Keratinocyte (primary cell): ENCODE measurements at regions not wholly inside any gene's neighbourhood (a gene's known extent, or its start where the extent isn't known, plus 50 kb on each side); places are given as distances from the start of the nearest gene placed in this dataset.

Experiments
- EZH2 ChIP-seq: IDR thresholded peaks from one replicate; pipeline ENCODE4 v1.6.1; 2012; ENCODE audit warnings: inconsistent platforms, mild to moderate bottlenecking, low read length, moderate library complexity
- TF ChIP-seq, protein P1 (sequence below), 3 experiments: IDR thresholded peaks in 1 of 3; conservative IDR thresholded peaks in 1 of 3; optimal IDR thresholded peaks in 1 of 3; 2 replicates in 2 of 3; 3 replicates in 1 of 3; pipeline versions ENCODE3 to v1.5.1; 2011; ENCODE audit warnings: low read length in 3 of 3, mild to moderate bottlenecking in 3 of 3, moderate library complexity in 2 of 3, control low read depth in 1 of 3, inconsistent platforms in 1 of 3; ENCODE audit not compliant: insufficient read depth in 2 of 3; ENCODE audit errors: extremely low read depth in 1 of 3

DNA sequence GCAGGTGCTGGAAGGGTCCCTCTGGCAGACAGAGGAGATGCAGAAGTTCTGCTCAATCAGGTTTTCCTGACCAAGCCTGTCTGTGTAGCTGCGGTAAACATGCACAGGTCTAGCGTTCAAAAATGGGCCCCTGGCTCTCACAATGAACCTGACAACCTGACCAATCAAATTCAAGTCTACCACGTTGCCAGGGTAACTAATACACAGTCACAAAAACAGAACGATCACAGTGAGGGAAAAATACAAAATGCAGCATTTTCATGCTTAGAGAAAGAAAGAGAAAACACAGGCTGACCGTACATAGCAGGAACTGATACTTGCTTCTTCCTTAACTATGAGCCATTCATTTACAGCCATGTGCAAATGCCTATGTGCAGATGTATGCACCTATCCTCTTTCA is 353.1 kb upstream of the TSHZ2 start:
- TF ChIP-seq, protein P1, sequence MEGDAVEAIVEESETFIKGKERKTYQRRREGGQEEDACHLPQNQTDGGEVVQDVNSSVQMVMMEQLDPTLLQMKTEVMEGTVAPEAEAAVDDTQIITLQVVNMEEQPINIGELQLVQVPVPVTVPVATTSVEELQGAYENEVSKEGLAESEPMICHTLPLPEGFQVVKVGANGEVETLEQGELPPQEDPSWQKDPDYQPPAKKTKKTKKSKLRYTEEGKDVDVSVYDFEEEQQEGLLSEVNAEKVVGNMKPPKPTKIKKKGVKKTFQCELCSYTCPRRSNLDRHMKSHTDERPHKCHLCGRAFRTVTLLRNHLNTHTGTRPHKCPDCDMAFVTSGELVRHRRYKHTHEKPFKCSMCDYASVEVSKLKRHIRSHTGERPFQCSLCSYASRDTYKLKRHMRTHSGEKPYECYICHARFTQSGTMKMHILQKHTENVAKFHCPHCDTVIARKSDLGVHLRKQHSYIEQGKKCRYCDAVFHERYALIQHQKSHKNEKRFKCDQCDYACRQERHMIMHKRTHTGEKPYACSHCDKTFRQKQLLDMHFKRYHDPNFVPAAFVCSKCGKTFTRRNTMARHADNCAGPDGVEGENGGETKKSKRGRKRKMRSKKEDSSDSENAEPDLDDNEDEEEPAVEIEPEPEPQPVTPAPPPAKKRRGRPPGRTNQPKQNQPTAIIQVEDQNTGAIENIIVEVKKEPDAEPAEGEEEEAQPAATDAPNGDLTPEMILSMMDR (optimal IDR thresholded peaks at IDR 0.05 in 1 of 3, IDR thresholded peaks at IDR 0.05 in 1 of 3, conservative IDR thresholded peaks at IDR 0.05 in 1 of 3; ENCODE audit: extremely low read depth in 1 of 3, insufficient read depth in 2 of 3, low read length in 3 of 3): no peak
- TF ChIP-seq EZH2: no peak
